ENCODE measurements at regions not wholly inside any gene's neighbourhood (a gene's known extent, or its start where the extent isn't known, plus 50 kb on each side); places are given as distances from the start of the nearest gene placed in this dataset.

- WGBS, 2 experiments (ENCODE audit: insufficient coverage in 2 of 2), result 40 to 64% methylated on average over 1 to 2 of the region's 2 CpGs
- H3K9me3 ChIP-seq (ENCODE audit: control insufficient read depth, low read length), result no peaks in the 10 kb centered on the region
- no peak overlapping the region for H3K4me3 ChIP-seq (ENCODE audit: extremely low read depth, insufficient read depth, low read length, poor library complexity, severe bottlenecking)
- no peaks in the 10 kb centered on the region for H3K36me3 ChIP-seq (ENCODE audit: control insufficient read depth, insufficient read depth, low read length)
- H3K4me1 ChIP-seq (ENCODE audit: control insufficient read depth, insufficient read depth, low read length, poor library complexity, severe bottlenecking), result no peaks in the 10 kb centered on the region
- H3K27ac ChIP-seq (ENCODE audit: low read depth, low read length, severe bottlenecking), result no peak overlapping the region
Observed at GRCh38 chr14:87076146-87076545, 916.8 kb downstream of the GALC start.

- Histone ChIP-seq H3K27ac (ENCODE audit: low read depth, low read length, severe bottlenecking) (no peak overlapping the region), H3K9me3 (ENCODE audit: control insufficient read depth, low read length) (no peaks in the 10 kb centered on the region), H3K36me3 (ENCODE audit: control insufficient read depth, insufficient read depth, low read length) (no peaks in the 10 kb centered on the region), H3K4me3 (ENCODE audit: extremely low read depth, insufficient read depth, low read length, poor library complexity, severe bottlenecking) (no peak overlapping the region), H3K4me1 (ENCODE audit: control insufficient read depth, insufficient read depth, low read length, poor library complexity, severe bottlenecking) (no peaks in the 10 kb centered on the region)
- 92 to 93% methylated on average over 3 to 4 of the region's 5 CpGs for WGBS, 2 experiments (ENCODE audit: insufficient coverage in 2 of 2)
Observed at GRCh38 chr14:87073880-87074570, 919.0 kb downstream of the GALC start.

- Histone ChIP-seq H3K27ac (ENCODE audit: low read depth, low read length, severe bottlenecking) (no peak overlapping the region), H3K4me3 (ENCODE audit: extremely low read depth, insufficient read depth, low read length, poor library complexity, severe bottlenecking) (no peak overlapping the region), H3K4me1 (ENCODE audit: control insufficient read depth, insufficient read depth, low read length, poor library complexity, severe bottlenecking) (no peaks in the 10 kb centered on the region), H3K36me3 (ENCODE audit: control insufficient read depth, insufficient read depth, low read length) (no peaks in the 10 kb centered on the region), H3K9me3 (ENCODE audit: control insufficient read depth, low read length) (no peaks in the 10 kb centered on the region)
- WGBS, 2 experiments (ENCODE audit: insufficient coverage in 2 of 2), result 90 to 92% methylated on average over 10 to 11 of the region's 11 CpGs
Observed at GRCh38 chr14:87067591-87067990, 925.4 kb downstream of the GALC start.

GRCh38 chr14:87067061-87067460, 925.9 kb downstream of the GALC start:
- Histone ChIP-seq H3K27ac (ENCODE audit: low read depth, low read length, severe bottlenecking) (no peak overlapping the region), H3K4me1 (ENCODE audit: control insufficient read depth, insufficient read depth, low read length, poor library complexity, severe bottlenecking) (no peaks in the 10 kb centered on the region), H3K9me3 (ENCODE audit: control insufficient read depth, low read length) (no peaks in the 10 kb centered on the region), H3K4me3 (ENCODE audit: extremely low read depth, insufficient read depth, low read length, poor library complexity, severe bottlenecking) (no peak overlapping the region), H3K36me3 (ENCODE audit: control insufficient read depth, insufficient read depth, low read length) (no peaks in the 10 kb centered on the region)
- WGBS, 2 experiments (ENCODE audit: insufficient coverage in 2 of 2), result 86 to 95% methylated on average over 3 to 4 of the region's 4 CpGs

- H3K4me3 ChIP-seq (ENCODE audit: extremely low read depth, insufficient read depth, low read length, poor library complexity, severe bottlenecking), result no peak overlapping the region
- H3K36me3 ChIP-seq (ENCODE audit: control insufficient read depth, insufficient read depth, low read length), result no peaks in the 10 kb centered on the region
- WGBS, 2 experiments (ENCODE audit: insufficient coverage in 2 of 2), result no CpG with 5 or more reads among the region's 2 CpGs
- H3K27ac ChIP-seq (ENCODE audit: low read depth, low read length, severe bottlenecking), result no peak overlapping the region
- H3K4me1 ChIP-seq (ENCODE audit: control insufficient read depth, insufficient read depth, low read length, poor library complexity, severe bottlenecking), result no peaks in the 10 kb centered on the region
- H3K9me3 ChIP-seq (ENCODE audit: control insufficient read depth, low read length), result no peaks in the 10 kb centered on the region
Observed at GRCh38 chr14:87066221-87066817, 926.7 kb downstream of the GALC start.

- WGBS, 2 experiments (ENCODE audit: insufficient coverage in 2 of 2), result 80 to 82% methylated on average over 1 to 2 of the region's 2 CpGs
- H3K9me3 ChIP-seq (ENCODE audit: control insufficient read depth, low read length), result no peaks in the 10 kb centered on the region
- no peaks in the 10 kb centered on the region for H3K36me3 ChIP-seq (ENCODE audit: control insufficient read depth, insufficient read depth, low read length)
- no peaks in the 10 kb centered on the region for H3K4me1 ChIP-seq (ENCODE audit: control insufficient read depth, insufficient read depth, low read length, poor library complexity, severe bottlenecking)
- H3K4me3 ChIP-seq (ENCODE audit: extremely low read depth, insufficient read depth, low read length, poor library complexity, severe bottlenecking), result no peak overlapping the region
- H3K27ac ChIP-seq (ENCODE audit: low read depth, low read length, severe bottlenecking), result no peak overlapping the region
Observed at GRCh38 chr14:87065366-87065765, 927.6 kb downstream of the GALC start.

- Histone ChIP-seq H3K4me3 (ENCODE audit: extremely low read depth, insufficient read depth, low read length, poor library complexity, severe bottlenecking) (no peak overlapping the region), H3K36me3 (ENCODE audit: control insufficient read depth, insufficient read depth, low read length) (no peaks in the 10 kb centered on the region), H3K9me3 (ENCODE audit: control insufficient read depth, low read length) (no peaks in the 10 kb centered on the region), H3K27ac (ENCODE audit: low read depth, low read length, severe bottlenecking) (no peak overlapping the region), H3K4me1 (ENCODE audit: control insufficient read depth, insufficient read depth, low read length, poor library complexity, severe bottlenecking) (no peaks in the 10 kb centered on the region)
- WGBS, 2 experiments (ENCODE audit: insufficient coverage in 2 of 2), result no CpG with 5 or more reads among the region's 1 CpG
Observed at GRCh38 chr14:87063181-87063580, 929.8 kb downstream of the GALC start.

GRCh38 chr14:87060405-87060804, 932.6 kb downstream of the GALC start:
- Histone ChIP-seq H3K9me3 (ENCODE audit: control insufficient read depth, low read length) (no peaks in the 10 kb centered on the region), H3K4me3 (ENCODE audit: extremely low read depth, insufficient read depth, low read length, poor library complexity, severe bottlenecking) (no peak overlapping the region), H3K27ac (ENCODE audit: low read depth, low read length, severe bottlenecking) (no peak overlapping the region), H3K36me3 (ENCODE audit: control insufficient read depth, insufficient read depth, low read length) (no peaks in the 10 kb centered on the region), H3K4me1 (ENCODE audit: control insufficient read depth, insufficient read depth, low read length, poor library complexity, severe bottlenecking) (no peaks in the 10 kb centered on the region)
- WGBS, 2 experiments (ENCODE audit: insufficient coverage in 2 of 2), result 90 to 100% methylated on average over 1 to 3 of the region's 6 CpGs

GRCh38 chr14:87059060-87059839, 933.7 kb downstream of the GALC start:
- no peaks in the 10 kb centered on the region for H3K9me3 ChIP-seq (ENCODE audit: control insufficient read depth, low read length)
- H3K27ac ChIP-seq (ENCODE audit: low read depth, low read length, severe bottlenecking), result no peak overlapping the region
- no peaks in the 10 kb centered on the region for H3K36me3 ChIP-seq (ENCODE audit: control insufficient read depth, insufficient read depth, low read length)
- 88 to 96% methylated on average over 2 of the region's 5 CpGs for WGBS, 2 experiments (ENCODE audit: insufficient coverage in 2 of 2)
- no peaks in the 10 kb centered on the region for H3K4me1 ChIP-seq (ENCODE audit: control insufficient read depth, insufficient read depth, low read length, poor library complexity, severe bottlenecking)
- H3K4me3 ChIP-seq (ENCODE audit: extremely low read depth, insufficient read depth, low read length, poor library complexity, severe bottlenecking), result no peak overlapping the region

GRCh38 chr14:87055007-87055406, 938.0 kb downstream of the GALC start:
- Histone ChIP-seq H3K36me3 (ENCODE audit: control insufficient read depth, insufficient read depth, low read length) (no peaks in the 10 kb centered on the region), H3K4me3 (ENCODE audit: extremely low read depth, insufficient read depth, low read length, poor library complexity, severe bottlenecking) (no peak overlapping the region), H3K9me3 (ENCODE audit: control insufficient read depth, low read length) (no peaks in the 10 kb centered on the region), H3K4me1 (ENCODE audit: control insufficient read depth, insufficient read depth, low read length, poor library complexity, severe bottlenecking) (no peaks in the 10 kb centered on the region), H3K27ac (ENCODE audit: low read depth, low read length, severe bottlenecking) (no peak overlapping the region)
- WGBS, 2 experiments (ENCODE audit: insufficient coverage in 2 of 2), result 69 to 80% methylated on average over 1 to 2 of the region's 2 CpGs
